ENCODE measurements at regions not wholly inside any gene's neighbourhood (a gene's known extent, or its start where the extent isn't known, plus 50 kb on each side); places are given as distances from the start of the nearest gene placed in this dataset.
A peak's percentile ranks its signal among the peaks of the same experiment; 100 is the strongest.
"Not testable (repeated sequence)": the region's sequence is repeated elsewhere in the genome, so short reads cannot be mapped to it uniquely, and the experiment has no call there.

DNA sequence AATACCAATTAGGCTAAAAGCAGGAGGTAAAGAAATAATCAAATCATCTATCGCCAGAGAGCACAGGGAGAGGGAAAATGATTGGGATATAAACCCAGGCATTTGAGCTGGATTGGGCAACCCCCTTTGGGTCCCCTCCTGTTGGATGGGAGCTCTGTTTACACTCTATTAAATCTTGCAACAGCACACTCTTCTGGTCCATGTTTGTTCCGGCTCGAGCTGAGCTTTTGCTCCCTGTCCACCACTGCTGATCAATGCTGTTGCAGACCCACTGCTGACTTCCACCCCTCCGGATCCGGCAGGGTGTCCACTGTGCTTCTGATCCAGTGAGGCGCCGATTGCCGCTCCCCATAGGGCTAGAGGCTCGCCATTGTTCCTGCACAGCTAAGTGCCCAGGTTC is 493.8 kb downstream of the MATN1 start:
- no peak for DNase-seq

DNA sequence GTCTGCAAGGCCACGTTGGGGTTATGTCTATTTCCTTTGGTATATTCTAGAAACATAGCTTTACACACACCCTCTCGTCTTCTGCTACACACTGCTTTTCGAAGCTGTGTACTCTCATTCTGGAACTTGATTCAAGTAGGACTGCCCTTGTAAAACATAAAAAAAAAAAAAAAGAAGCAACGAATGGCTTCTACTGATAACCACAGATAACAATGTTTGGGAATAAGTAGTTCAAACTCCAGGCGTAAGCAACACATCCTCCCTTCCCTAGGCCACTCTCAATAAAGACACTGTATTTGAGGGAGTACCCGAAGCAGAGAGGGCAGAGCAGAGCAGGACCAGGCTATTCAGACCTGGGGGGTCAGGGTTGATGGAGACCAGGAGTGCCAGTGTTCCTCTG is 496.7 kb downstream of the MATN1 start:
- DNase-seq, result no peak

DNA sequence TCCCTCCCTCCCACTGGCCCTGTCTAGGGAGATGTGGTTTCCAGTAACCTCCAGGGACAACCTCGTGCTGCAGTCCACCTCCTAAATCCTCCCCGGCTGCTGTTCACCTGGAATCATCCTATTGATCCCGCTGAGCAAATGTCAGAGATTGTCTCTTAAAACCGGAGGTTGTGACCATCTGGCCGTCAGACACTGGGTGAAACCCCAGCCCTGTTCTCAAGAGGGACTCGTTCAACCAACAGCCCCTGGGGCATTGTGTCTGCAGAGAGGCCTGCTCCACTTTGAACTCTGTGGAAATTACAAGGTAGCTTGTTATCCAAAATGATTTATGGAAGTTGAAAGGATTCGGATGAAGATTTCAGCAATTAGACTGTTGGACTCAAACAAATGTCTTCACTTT is 498.0 kb downstream of the MATN1 start:
- peak; percentile 5 for DNase-seq

DNA sequence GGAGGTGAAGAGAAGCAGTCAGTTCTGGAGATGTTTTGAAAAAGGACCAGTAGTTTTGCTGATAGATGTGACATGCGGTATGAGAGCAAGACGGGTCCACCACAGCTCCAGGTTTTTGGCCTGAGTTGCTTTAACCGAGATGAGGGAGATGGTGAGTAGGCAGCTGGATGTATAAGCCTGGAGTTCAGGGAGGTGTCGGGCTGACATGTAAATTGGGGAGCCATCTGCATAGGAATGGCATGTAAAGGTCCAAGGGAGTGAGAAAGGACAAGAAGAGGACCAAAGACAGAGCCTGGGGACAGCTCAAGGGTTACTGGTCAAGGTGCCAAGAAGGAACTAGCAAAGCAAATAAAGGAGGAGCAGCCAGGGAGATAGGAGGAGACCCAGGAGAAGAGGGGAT is 503.7 kb downstream of the MATN1 start:
- DNase-seq, result no peak

DNA sequence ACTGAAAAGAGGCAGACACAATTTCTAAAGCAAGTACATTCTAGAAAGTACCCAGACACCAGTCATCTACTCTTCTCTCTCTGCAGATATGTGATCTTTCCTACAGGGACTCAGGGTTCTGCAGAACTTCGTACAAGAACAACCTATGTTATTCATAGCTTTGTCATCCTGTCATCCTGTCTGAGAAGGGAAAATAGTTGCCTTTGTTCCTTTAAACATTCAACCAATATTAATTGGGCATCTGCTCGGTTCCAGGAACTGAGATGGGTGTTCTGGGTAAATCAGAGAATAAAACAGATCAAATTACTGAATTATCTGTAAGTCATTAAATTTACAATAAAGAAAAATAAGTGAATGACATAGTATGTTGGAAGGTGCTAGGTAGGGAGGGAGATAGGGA is 504.9 kb downstream of the MATN1 start:
- no peak for DNase-seq

DNA sequence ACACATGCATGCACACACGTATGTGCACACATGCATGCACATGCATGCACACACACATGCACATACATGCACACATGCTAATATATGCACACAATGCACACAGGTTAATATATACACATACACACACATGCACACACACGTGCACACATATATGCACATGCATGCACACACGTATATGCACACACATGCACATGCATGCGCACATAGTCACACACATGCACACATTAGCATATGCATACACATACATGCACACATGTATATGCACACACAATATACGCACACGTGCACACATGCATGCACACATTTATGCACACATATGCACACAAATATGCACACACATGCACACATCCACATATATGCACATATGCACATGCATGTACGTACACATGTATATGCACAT is 506.8 kb downstream of the MATN1 start:
- no peak for DNase-seq

DNA sequence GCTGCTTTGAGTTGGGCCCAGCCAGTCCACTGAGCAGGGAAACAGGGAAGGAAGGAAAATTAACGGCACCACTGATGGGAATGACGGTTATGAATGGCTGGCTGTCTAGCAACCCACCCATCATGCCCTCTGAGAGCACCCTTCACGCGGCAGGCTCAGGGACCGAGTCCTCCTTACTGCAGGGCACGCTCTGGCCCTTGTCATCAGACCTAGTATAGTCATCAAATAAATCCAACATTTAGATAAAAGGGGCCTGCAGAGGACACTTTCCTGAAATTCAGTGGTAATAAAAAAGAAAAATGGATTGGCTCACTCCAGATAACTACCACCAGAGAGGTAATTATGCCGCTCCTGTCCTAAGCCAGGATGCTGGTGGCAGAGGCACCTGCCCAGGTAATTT is 509.4 kb downstream of the MATN1 start:
- DNase-seq, result no peak

DNA sequence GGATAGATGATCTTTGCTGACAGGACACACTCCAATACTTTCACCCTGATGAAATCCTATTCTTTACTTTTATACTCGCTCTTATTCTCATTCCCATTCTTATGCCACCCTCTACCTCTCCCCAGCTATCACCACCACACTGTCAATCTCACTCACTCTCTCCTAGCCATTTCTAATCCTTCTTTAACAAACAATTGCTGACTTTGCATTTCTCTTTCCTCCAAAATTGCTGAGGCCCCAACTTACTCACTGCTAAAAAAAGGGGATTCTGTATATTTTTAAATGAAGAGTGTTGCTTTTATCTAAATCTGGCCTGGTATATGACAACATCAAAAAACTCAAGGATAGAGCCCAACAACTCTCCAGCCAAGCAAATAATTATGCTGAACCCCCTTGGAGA is 515.4 kb downstream of the MATN1 start:
- not testable (repeated sequence) for DNase-seq

DNA sequence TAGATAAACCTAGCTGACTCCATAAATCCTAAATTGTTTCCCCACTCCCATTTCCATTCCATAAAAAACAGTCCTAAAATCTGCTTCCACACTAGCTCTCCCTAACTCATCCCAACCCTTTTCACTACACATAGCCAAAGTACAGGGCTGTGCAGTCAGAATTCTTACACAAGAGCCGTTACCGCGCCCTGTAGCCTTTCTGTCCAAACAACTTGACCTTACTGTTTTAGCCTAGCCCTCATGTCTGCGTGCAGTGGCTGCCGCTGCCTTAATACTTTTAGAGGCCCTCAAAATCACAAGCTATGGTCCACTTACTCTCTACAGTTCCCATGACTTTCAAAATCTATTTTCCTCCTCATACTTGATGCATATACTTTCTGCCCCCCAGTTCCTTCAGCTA is 516.8 kb downstream of the MATN1 start:
- DNase-seq, result not testable (repeated sequence)

DNA sequence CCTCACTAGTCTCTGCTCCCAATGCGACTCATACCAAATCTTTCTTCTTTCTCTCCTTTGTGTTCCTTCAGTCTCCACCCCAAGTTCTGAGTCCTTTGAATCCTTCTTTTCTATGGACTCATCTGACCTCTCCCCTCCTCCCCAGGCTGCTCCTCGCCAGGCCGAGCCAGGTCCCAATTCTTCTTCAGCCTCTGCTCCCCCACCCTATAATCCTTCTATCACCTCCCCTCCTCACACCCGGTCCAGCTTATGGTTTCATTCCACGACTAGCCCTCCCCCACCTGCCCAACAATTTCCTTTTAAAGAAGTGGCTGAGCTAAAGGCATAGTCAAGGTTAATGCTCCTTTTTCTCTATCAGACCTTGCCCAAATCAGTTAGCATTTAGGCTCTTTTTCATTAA is 518.5 kb downstream of the MATN1 start:
- not testable (repeated sequence) for DNase-seq

DNA sequence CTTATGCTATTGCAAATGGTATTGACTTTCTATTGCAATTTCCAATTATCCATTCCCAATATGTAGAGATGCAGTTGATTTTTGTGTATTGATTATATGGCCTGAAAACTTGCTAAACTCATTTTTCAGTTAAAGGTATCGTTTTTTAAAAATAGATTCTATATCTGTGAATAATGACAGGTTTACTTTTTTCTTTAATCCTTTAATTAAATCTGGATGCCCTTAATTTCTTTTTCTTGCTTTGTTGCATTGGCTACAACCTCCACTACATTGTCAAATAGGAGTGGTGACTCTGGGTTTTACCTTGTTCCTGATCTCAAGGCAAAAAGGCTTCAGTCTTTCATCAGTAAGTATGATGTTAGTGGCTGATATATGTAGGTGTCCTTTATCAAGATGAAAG is 522.4 kb downstream of the MATN1 start:
- no peak for DNase-seq

DNA sequence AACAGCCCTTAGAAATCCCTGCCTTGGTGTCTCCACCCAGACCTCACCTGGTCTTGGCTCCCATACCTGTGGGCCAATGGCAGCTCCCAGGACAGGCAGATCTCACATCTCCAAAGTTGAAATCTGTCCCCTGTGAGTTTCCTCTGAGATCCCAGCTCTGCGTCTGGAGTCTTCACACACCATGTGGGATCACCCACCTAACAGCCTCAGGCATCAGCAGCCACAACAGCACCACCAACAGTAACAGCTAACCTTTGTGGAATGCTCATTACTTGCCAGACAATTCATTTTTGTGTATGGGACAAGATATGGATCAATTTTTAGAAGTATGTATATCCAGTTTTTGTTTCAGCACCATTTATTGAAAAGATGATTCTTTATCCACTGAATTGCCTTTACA is 523.2 kb downstream of the MATN1 start:
- peak; percentile 33 for DNase-seq

DNA sequence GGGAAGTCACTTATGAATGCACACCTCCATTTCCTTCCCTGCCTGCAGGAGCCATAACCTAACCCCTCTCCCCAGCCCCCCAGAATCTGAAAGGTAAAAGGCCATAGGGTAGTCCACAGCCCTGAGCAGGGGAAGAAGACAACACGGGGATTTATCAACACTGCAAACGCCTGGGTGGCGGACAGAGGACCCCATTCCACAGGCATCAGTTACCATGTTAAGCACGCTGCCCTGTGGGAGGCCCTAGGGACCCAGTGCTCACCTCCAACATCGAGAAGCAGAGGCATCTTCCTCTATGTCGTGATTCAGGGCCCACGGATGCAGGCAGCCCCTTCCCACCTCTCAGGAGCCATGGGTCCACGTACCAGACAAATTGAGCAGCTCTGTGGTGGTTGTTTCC is 523.8 kb downstream of the MATN1 start:
- peak; percentile 28 for DNase-seq

DNA sequence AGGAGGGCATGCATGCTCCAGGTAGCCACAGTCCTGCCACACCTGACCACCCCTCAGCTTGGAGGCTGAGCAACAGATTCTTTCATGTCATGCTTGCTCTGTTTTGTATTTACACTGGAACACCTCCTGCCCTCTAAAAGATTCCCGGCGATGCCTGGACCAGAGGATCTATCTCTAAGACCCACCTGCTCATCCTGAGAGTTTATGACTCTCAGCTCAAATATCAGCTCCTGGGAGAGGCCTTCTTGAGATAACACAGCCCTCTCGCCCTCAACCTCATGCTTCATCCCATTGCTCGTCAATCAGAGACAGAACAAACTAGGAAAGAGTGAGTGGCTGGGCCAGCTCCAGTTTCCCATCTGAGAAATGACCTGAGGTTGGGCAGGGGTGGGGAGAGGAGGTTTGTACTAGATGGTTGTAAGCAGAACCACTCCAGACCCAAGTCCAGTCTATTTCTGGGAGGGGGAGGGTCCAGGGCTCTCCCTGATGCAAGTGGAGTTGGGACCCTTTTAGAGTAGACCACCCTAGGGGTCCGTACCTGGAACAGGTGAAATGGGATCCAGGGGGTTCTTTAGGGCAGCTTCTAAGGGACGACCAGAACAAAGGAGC is 524.5 kb downstream of the MATN1 start:
- DNase-seq, result peak; percentile 42

DNA sequence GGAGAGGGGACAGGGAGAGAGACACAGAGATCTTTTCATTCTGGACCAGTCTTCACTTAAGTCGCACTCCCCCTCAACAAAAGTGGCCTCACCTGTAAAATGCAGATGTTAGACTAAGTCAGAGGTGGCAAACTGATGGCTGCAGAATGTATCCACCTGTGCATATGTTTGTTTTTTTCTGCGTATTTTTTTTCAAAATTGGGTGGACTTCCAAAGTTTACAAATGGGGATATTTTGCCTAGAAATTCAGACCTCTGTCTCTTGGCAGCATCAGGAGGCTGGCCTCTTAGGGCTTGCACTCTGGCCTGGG is 525.0 kb downstream of the MATN1 start:
- DNase-seq, result no peak

DNA sequence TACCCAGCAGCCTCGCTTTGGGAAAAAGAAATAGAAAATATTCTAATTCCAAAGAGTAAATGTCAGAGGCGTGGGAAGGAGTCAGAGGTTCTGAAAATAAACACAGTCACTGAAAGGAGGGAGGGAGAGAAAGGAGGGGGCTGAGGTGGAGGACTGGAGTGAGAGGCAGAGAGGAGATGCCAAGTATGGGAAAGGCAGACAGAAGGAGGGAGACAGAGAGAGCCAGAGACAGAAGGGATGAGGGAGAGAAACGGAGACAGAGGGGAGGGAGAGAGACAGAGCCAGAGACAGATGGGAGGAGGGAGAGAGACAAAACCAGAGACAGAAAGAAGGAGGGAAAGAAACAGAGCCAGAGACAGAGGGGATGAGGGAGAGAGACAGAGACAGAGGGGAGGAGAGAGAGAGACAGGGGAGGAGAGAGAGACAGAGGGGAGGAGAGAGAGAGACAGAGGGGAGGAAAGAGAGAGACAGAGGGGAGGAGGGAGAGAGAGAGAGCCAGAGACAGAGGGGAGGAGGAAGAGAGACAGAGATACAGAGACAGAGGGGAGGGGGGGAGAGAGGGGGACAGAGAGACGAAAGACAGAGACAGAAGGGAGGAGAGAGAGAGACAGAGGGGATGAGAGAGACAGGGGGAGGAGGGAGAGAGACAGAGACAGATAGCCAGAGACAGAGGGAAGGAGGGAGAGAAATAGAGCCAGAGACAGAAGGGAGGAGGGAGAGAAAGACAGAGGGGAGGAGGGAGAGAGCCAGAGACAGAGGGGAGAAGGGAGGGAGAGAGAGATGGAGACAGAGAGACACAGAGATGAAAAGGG is 525.5 kb downstream of the MATN1 start:
- no peak for DNase-seq

DNA sequence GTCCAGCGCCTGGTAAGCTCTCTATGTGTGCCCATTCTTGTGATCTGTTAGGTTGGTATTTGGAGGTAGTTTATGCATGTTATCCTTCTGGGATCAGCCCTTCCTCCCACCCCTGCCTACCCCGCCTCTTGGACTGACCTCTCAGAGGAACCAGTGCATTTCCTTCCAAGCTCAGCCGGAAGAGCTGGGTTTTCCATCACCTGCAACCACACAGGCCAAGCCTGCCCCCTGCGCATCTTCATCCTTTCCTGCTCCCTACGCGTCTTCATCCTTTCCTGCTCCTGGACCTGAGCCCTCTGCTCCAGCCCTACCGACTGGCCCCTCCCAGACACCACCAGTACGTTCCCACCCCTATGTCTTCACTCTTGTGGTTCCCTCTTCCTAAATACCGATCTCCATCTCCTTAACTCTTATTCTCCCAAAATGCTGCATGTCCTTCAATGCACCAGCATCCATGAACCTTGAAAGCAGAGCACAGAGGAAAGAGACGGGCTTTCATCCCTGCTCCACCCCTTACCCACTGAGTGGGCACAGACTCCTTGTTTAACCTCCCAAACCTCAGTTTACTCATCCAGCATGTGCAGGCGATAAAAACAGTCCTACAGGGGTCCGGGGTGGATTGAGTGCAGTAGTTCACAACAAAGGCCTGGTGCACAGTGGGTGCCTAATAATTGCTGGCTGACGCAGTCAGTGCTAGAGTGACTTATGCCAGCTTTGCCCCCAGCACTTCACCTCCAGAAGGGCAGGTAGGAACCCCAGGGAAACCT is 526.3 kb downstream of the MATN1 start:
- DNase-seq, result peak; percentile 17

DNA sequence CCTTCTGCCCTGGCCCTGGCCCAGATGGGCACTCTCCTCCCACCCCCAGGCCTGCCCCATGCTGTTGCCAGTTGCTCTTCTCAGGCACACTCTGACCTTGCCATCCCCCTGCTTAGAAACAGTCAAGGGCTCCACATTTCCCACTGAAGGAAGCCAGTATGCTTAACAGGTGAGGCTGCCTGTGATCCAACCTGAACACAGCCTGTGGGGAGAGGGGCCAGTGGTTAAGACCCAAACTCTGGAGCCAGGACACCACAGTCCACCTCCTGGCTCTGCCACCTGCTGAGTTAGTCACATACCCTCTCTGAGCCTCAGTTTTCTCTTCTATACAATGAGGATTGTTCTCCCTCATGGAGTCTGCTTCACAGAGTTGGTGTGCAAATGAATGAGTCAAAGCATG is 526.9 kb downstream of the MATN1 start:
- DNase-seq, result peak; percentile 46

DNA sequence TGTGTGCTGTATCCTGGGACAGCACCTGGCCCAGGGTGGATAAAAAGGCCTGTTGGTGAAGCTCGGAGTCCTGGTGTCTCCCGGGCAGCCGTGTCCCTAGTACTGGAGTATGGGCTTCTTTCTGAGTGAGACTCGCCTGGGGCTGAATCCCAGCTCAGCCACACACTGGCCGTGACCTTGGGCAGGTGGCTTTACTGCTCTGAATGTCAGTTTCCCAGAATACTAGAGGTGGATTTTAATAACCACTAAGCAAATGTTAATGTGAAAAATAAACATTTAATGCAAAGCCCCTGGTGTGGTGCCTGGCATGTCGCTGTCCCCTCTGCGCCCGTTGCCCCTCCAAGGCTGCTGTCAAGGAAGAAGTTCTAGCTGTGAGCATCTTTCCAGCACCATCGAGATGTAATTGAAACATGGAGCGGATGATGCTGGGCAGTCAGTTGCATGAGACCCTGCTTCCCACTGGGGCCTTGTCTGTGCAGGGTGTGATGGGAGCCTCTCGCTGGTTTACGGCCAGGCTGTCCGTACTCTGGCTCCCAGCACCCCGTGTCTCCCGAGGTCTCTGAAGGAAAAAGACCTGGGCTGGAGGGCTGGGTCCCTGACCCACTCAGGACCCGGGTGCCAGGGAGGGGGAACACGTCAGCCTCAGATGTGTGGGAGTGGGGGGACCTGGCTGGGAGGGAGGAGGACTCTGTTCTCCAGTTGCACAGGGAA is 527.8 kb downstream of the MATN1 start:
- DNase-seq, result peak; percentile 26

DNA sequence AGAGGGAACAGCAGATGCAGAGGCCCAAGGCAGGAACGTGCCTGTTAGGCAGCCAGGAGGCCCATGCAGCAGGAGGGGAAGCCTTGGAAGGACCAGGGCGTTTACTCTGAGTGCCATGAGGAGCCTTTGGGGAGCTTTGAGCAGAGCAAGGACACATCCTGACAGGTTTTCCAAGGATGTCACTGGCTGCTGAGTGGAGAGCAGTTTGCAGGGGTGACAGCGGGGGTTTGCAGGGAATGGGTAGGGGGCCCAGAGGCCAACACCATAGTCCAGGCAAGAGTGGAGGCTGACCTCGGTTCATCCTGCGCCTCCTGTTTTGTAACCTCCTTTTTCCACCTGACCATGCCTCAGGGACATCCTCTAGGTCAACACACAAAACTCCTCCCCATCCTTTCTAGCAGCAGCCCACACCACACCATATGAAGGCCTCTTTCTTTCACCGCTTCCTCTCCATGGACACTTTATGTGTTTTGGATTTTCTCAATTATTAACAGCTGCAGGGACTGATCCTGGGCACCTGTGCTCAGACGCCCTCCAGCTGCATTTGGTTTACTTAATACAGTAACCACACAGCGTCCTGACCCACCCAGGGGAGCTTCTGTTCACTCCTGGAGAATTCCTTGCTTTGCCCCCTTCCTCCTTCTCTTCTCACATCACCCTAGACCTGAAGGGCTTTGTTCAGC is 528.5 kb downstream of the MATN1 start:
- DNase-seq, result peak; percentile 32

DNA sequence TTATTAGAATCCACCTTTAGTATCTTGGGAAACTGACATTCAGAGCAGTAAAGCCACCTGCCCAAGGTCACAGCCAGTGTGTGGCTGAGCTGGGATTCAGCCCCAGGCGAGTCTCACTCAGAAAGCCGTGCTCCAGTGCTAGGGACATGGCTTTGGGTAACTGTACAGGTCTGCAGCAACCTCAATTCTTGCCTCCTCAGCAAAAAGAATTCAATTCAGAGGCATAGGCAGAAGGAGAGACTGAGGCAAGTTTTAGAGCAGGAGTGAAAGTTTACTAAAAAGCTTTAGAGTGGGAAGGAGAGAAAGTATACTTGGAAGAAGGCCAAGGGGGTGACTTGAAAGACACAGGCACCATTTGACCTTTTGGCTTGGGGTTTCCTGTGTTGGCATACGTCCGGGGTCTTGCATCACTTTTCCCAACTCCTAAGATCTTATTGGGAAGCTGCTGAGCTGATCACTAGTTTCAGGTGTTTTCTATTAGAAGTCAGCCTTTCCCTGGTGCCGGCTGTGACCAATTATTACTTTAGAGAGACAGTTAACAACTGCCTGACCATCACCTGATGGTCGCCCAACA is 529.3 kb downstream of the MATN1 start:
- peak; percentile 15 for DNase-seq

DNA sequence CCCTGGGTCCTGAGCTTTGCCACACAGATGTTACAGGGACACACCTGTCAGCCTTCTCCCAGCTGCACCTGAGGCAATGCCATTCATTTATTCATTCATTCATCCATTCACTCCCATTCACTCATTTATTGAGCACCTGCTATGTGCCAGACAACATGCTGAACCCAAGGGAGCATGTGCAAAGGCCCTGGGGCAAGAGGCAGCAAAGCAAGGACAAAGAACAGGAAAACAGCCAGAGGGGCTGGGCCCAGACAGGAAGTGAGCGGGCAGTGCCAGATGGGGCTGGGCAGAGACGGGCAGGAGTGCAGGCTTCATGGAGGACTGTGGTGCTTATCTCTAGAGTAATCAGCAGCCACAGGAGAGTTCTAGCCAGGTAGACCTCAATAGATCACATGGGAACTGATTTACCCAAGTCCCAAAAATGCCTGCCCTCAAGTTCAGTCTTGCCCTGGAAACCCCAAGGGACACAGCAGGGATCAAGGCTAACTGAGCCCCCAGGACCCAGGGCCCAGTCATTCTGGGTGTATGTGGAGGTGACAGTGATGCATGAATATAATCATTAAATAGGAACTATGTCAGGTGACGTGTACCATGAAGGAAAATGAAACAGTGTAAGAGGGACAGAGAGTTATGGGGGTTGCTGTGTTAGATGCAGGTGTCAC is 530.3 kb downstream of the MATN1 start:
- DNase-seq, result peak; percentile 26

Measured in activated CD8-positive, alpha-beta memory T cell treated with anti-CD3 and anti-CD28 coated beads for 24 hours (primary cell).